ENCODE measurements at regions not wholly inside any gene's neighbourhood (a gene's known extent, or its start where the extent isn't known, plus 50 kb on each side); places are given as distances from the start of the nearest gene placed in this dataset.

- ChIA-PET POLR2A (ENCODE audit: unreplicated experiment) (no interaction called here), CTCF (no interaction called here)
- no peaks in the 10 kb centered on the region for H3K36me3 ChIP-seq (ENCODE audit: low read depth)
- H3F3A ChIP-seq (ENCODE audit: insufficient read depth, low read depth), result no peaks in the 10 kb centered on the region
- no peaks in the 10 kb centered on the region for H3K79me2 ChIP-seq (ENCODE audit: low read depth)
- no peaks in the 10 kb centered on the region for H3K4me1 ChIP-seq (replicated peaks; ENCODE audit: insufficient read depth)
- H3K27me3 ChIP-seq (ENCODE audit: insufficient read depth, low read depth), result no peaks in the 10 kb centered on the region
- no peak overlapping the region for H2AFZ ChIP-seq
- TF ChIP-seq CTCF (conservative IDR thresholded peaks at IDR 0.05), result no peak
- TF ChIP-seq EZH2 (IDR thresholded peaks at IDR 0.05; ENCODE audit: low read depth), result no peak
- DNase-seq, result no peak
- H3K4me2 ChIP-seq, result no peak overlapping the region
- no peak overlapping the region for H3K4me3 ChIP-seq
- intact Hi-C loops (cut with micrococcal nuclease; ENCODE audit: unreplicated experiment), result no loop called here
- BruUV-seq (replicated peaks), result no TSS peak
- H3K9me3 ChIP-seq (ENCODE audit: insufficient read depth, low read depth), result no peaks in the 10 kb centered on the region
- no peaks in the 10 kb centered on the region for H3K9me2 ChIP-seq (ENCODE audit: insufficient read depth)
- H3K27ac ChIP-seq, result no peak overlapping the region
- no peaks in the 10 kb centered on the region for H4K20me1 ChIP-seq (ENCODE audit: insufficient read depth)
Observed at GRCh38 chr11:70810681-70811080, 412.4 kb downstream of the CTTN start.

GRCh38 chr11:70811483-70811882 lies 413.2 kb downstream of the CTTN start:
- intact Hi-C loops (cut with micrococcal nuclease; ENCODE audit: unreplicated experiment), result no loop called here
- POLR2A ChIA-PET (ENCODE audit: unreplicated experiment), result no interaction called here
- TF ChIP-seq EZH2 (IDR thresholded peaks at IDR 0.05; ENCODE audit: low read depth) (no peak), CTCF (conservative IDR thresholded peaks at IDR 0.05) (no peak)

DNA sequence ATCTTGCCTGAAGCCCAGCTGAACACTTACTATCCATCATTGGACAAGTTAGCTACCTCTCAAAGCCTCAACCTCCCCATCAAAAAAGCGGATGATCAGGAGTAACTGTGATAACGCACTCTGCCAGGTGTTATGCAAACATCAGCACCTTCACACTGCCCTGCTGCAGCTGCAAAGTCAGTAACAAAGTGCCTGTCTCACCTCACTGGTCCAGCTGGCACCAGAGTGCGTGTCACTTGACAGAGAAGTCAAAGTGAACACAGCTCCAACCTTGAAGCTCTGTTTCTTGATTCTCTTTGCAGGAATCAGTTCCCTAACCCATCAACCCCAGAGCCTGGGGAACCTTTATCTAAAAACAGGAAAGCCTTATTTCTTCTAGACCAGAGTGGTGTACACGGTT lies 413.6 kb downstream of the CTTN start:
- no peaks in the 10 kb centered on the region for H3K9me3 ChIP-seq (ENCODE audit: insufficient read depth, low read depth)
- no peaks in the 10 kb centered on the region for H4K20me1 ChIP-seq (ENCODE audit: insufficient read depth)
- no TSS peak for BruUV-seq (replicated peaks)
- H2AFZ ChIP-seq, result no peak overlapping the region
- no peaks in the 10 kb centered on the region for H3K36me3 ChIP-seq (ENCODE audit: low read depth)
- TF ChIP-seq CTCF (conservative IDR thresholded peaks at IDR 0.05), result no peak
- TF ChIP-seq EZH2 (IDR thresholded peaks at IDR 0.05; ENCODE audit: low read depth), result no peak
- no peak for DNase-seq
- CTCF ChIA-PET, result no interaction called here
- H3K9me2 ChIP-seq (ENCODE audit: insufficient read depth), result no peaks in the 10 kb centered on the region
- no peak overlapping the region for H3K27ac ChIP-seq
- H3K4me2 ChIP-seq, result no peak overlapping the region
- intact Hi-C loops (cut with micrococcal nuclease; ENCODE audit: unreplicated experiment), result no loop called here
- H3K79me2 ChIP-seq (ENCODE audit: low read depth), result no peaks in the 10 kb centered on the region
- POLR2A ChIA-PET (ENCODE audit: unreplicated experiment), result no interaction called here
- no peak overlapping the region for H3K4me3 ChIP-seq
- H3F3A ChIP-seq (ENCODE audit: insufficient read depth, low read depth), result no peaks in the 10 kb centered on the region
- no peaks in the 10 kb centered on the region for H3K27me3 ChIP-seq (ENCODE audit: insufficient read depth, low read depth)
- no peaks in the 10 kb centered on the region for H3K4me1 ChIP-seq (replicated peaks; ENCODE audit: insufficient read depth)

More at GRCh38 chr11:70811483-70811882, 413.2 kb downstream of the CTTN start:
- no peak for DNase-seq
- no peak overlapping the region for H2AFZ ChIP-seq
- BruUV-seq (replicated peaks), result no TSS peak
- H3K36me3 ChIP-seq (ENCODE audit: low read depth), result no peaks in the 10 kb centered on the region
- H3K9me2 ChIP-seq (ENCODE audit: insufficient read depth), result no peaks in the 10 kb centered on the region
- H3F3A ChIP-seq (ENCODE audit: insufficient read depth, low read depth), result no peaks in the 10 kb centered on the region
- no peak overlapping the region for H3K4me2 ChIP-seq
- CTCF ChIA-PET, result no interaction called here
- no peaks in the 10 kb centered on the region for H3K4me1 ChIP-seq (replicated peaks; ENCODE audit: insufficient read depth)
- no peaks in the 10 kb centered on the region for H4K20me1 ChIP-seq (ENCODE audit: insufficient read depth)
- no peak overlapping the region for H3K4me3 ChIP-seq
- H3K27ac ChIP-seq, result no peak overlapping the region
- no peaks in the 10 kb centered on the region for H3K9me3 ChIP-seq (ENCODE audit: insufficient read depth, low read depth)
- H3K79me2 ChIP-seq (ENCODE audit: low read depth), result no peaks in the 10 kb centered on the region
- H3K27me3 ChIP-seq (ENCODE audit: insufficient read depth, low read depth), result no peaks in the 10 kb centered on the region
